C4-2B (cell line): ENCODE measurements at regions not wholly inside any gene's neighbourhood (a gene's known extent, or its start where the extent isn't known, plus 50 kb on each side); places are given as distances from the start of the nearest gene placed in this dataset.

Experiments
- H3K27ac ChIP-seq: fragments of 450-650 bp; 2 replicates; pipeline ENCODE4 v1.5.1; 2017
- ZFX ChIP-seq: fragments of 450-650 bp; IDR thresholded peaks from 2 replicates; pipeline ENCODE4 v1.6.1; 2017
- TF ChIP-seq, protein P1 (sequence below): fragments of 450-650 bp; conservative IDR thresholded peaks from 2 replicates; pipeline ENCODE4 v1.5.1; 2017; ENCODE audit warnings: mild to moderate bottlenecking

GRCh38 chr5:167895899-167896659 lies 395.4 kb upstream of the WWC1 start:
- TF ChIP-seq, protein P1, sequence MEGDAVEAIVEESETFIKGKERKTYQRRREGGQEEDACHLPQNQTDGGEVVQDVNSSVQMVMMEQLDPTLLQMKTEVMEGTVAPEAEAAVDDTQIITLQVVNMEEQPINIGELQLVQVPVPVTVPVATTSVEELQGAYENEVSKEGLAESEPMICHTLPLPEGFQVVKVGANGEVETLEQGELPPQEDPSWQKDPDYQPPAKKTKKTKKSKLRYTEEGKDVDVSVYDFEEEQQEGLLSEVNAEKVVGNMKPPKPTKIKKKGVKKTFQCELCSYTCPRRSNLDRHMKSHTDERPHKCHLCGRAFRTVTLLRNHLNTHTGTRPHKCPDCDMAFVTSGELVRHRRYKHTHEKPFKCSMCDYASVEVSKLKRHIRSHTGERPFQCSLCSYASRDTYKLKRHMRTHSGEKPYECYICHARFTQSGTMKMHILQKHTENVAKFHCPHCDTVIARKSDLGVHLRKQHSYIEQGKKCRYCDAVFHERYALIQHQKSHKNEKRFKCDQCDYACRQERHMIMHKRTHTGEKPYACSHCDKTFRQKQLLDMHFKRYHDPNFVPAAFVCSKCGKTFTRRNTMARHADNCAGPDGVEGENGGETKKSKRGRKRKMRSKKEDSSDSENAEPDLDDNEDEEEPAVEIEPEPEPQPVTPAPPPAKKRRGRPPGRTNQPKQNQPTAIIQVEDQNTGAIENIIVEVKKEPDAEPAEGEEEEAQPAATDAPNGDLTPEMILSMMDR: no peak
- no peak for TF ChIP-seq ZFX
- no peak overlapping the region for H3K27ac ChIP-seq

- H3K27ac ChIP-seq: no peak overlapping the region
- TF ChIP-seq, protein P1: no peak
- TF ChIP-seq ZFX: no peak
Measured at GRCh38 chr5:167896814-167897213, 394.6 kb upstream of the WWC1 start.

- no peak for TF ChIP-seq ZFX
- TF ChIP-seq, protein P1: no peak
Measured at GRCh38 chr5:167897371-167897770, 394.1 kb upstream of the WWC1 start.

DNA sequence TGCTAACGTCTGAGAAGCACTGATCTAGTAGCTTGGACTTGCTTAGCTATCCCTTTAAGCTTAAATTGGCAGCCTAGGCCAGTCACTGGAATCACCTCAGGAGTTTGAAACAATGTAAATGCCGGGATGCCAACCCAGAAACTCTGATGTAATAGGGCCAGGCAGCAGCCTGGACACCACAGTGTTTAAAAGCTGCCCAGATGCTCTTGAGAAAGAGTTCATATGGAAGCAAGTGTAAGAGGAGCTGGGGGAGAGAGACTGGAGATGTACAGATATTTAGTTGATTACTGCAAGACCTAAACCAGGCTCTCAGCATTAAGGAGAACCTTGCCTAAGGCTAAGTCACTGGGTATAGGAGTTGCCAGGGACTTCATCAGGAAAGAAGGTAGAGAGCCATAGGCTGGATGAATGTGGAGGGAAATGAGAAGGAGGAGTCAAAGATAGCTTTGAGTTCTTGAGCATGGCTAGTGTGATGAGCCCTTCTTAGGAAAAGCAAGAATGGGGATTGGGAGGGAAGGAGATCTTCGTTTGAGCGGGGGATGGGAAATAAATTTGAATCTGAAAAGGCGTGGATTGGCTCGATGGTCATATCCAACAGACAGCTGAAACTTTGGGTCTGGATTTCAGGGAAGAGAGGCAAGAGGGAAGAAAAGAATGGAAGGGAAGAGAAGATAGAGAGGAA lies 392.9 kb upstream of the WWC1 start:
- H3K27ac ChIP-seq: no peak overlapping the region
- TF ChIP-seq, protein P1: no peak
- no peak for TF ChIP-seq ZFX

More at GRCh38 chr5:167897371-167897770, 394.1 kb upstream of the WWC1 start:
- no peak overlapping the region for H3K27ac ChIP-seq

DNA sequence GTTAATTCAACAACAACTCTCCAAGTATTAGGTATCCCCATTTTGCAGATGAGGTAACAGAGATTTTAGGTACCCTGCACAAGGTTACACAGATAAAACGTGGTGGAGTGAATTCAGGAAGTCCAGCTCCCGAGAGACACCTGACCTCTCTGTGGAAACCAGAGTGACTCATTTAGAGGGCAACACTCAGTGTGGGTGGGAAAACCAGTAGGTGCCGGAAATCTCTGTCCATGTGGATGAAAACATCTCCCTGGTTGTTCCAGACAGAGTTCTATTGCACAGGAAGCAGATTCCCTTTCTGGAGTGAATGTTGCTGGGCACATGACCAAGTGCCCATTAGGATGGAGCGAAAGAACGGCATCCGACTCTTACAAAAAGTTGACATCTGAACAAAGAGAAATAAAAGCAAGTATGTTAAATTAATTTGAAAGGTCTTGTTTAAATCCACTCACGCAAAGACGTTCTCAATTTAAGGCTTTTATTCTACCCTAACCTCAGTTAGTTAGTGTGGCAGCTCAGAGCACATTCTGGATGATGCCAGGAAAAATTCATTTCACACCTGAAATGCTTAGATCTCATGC lies 391.9 kb upstream of the WWC1 start:
- no peak for TF ChIP-seq ZFX
- TF ChIP-seq, protein P1: no peak
- no peak overlapping the region for H3K27ac ChIP-seq

DNA sequence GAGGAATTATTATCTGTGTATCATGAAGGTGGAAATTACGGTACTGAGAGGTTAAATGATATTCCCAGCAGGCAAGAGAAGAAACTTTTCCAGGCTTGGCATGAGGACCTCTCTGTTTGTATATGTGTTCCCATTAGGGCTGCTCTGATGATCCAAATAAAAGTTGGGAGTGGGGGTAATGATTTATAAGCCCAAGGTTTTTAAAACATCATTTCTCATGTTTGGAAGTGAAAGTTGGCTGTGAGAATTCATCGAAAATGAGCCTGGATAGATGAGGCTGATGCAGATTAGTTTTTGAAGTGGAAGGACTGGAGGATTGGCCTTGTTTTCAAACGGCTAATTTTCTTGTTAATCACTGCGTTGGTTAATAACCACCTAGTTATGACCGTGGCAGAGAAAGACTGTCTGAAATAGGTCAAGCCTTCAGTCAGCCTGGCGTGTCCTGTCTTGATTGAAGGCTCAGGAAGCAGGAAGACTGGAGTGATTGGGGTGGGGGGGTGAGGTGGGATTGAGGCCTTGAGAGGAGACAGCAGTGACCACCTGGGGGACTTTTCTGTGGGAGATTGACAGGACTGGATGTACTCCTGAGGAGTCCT lies 391.0 kb upstream of the WWC1 start:
- H3K27ac ChIP-seq: no peak overlapping the region
- no peak for TF ChIP-seq ZFX
- TF ChIP-seq, protein P1: no peak

- no peak overlapping the region for H3K27ac ChIP-seq
- no peak for TF ChIP-seq ZFX
- TF ChIP-seq, protein P1: no peak
Measured at GRCh38 chr5:167902298-167902697, 389.1 kb upstream of the WWC1 start.
